Neuronal stem cell (in vitro differentiated cells): ENCODE measurements at regions not wholly inside any gene's neighbourhood (a gene's known extent, or its start where the extent isn't known, plus 50 kb on each side); places are given as distances from the start of the nearest gene placed in this dataset.

Experiments used
- DNase-seq: peaks from one replicate; pipeline ENCODE4 v3.0.0-alpha.2; 2013; ENCODE audit warnings: low spot score
- H2AFZ ChIP-seq: one replicate; pipeline ENCODE4 v1.6.1; 2013; ENCODE audit warnings: mild to moderate bottlenecking, low read length, inconsistent platforms
- H2AK5ac ChIP-seq: 2 replicates; pipeline ENCODE4 v1.6.1; 2013; ENCODE audit warnings: low read depth, mild to moderate bottlenecking, inconsistent platforms, low read length, moderate library complexity, mixed read lengths
- H2BK120ac ChIP-seq: 2 replicates; pipeline ENCODE4 v1.6.1; 2013; ENCODE audit warnings: low read depth, mild to moderate bottlenecking, inconsistent platforms, low read length, moderate library complexity, mixed read lengths
- H2BK12ac ChIP-seq: one replicate; pipeline ENCODE4 v1.6.1; 2013; ENCODE audit warnings: low read length, inconsistent platforms
- H2BK15ac ChIP-seq: 2 replicates; pipeline ENCODE4 v1.6.1; 2013; ENCODE audit warnings: mild to moderate bottlenecking, low read length, inconsistent platforms, mixed read lengths
- H2BK5ac ChIP-seq: one replicate; pipeline ENCODE4 v1.6.1; 2013; ENCODE audit warnings: inconsistent platforms, mild to moderate bottlenecking, low read length, moderate library complexity
- H3K14ac ChIP-seq: one replicate; pipeline ENCODE4 v1.6.1; 2013; ENCODE audit warnings: low read length, inconsistent platforms
- H3K18ac ChIP-seq: 2 replicates; pipeline ENCODE4 v1.6.1; 2013; ENCODE audit warnings: low read length, inconsistent platforms
- H3K23ac ChIP-seq: 2 replicates; pipeline ENCODE4 v1.6.1; 2013; ENCODE audit warnings: low read depth, mild to moderate bottlenecking, mixed read lengths, low read length, inconsistent platforms; ENCODE audit not compliant: poor library complexity
- H3K27ac ChIP-seq: replicated peaks from 3 replicates; pipeline ENCODE4 v1.5.1; 2013; ENCODE audit warnings: low read length, inconsistent platforms
- H3K27me3 ChIP-seq, 3 experiments: 2 replicates each; pipeline ENCODE4 v1.6.1; 2013; ENCODE audit warnings: low read length in 3 of 3, mild to moderate bottlenecking in 2 of 3, inconsistent platforms in 1 of 3, low read depth in 1 of 3, mixed read lengths in 1 of 3, moderate library complexity in 1 of 3; ENCODE audit not compliant: control insufficient read depth in 3 of 3, insufficient read depth in 3 of 3
- H3K36me3 ChIP-seq, 2 donors: replicated peaks in 1 of 2; 2 replicates each; pipeline ENCODE4 v1.6.1; 2013; ENCODE audit warnings: low read length in 2 of 2; ENCODE audit not compliant: control insufficient read depth in 2 of 2, insufficient read depth in 2 of 2
- H3K4ac ChIP-seq: 2 replicates; pipeline ENCODE4 v1.6.1; 2013; ENCODE audit warnings: inconsistent platforms, mild to moderate bottlenecking, low read length, moderate library complexity
- H3K4me1 ChIP-seq, 2 donors: 1 replicate in 1 of 2; 2 replicates in 1 of 2; pipeline ENCODE4 v1.6.1; 2013; ENCODE audit warnings: low read length in 2 of 2, low read depth in 1 of 2; ENCODE audit not compliant: control insufficient read depth in 2 of 2, insufficient read depth in 1 of 2
- H3K4me2 ChIP-seq: one replicate; pipeline ENCODE4 v1.6.1; 2013; ENCODE audit warnings: mild to moderate bottlenecking, low read length, inconsistent platforms; ENCODE audit not compliant: insufficient read depth, poor library complexity, severe bottlenecking
- H3K4me3 ChIP-seq, 2 donors: 2 replicates each; pipeline ENCODE4 v1.5.1; 2013; ENCODE audit warnings: low read length in 2 of 2, mild to moderate bottlenecking in 2 of 2, inconsistent platforms in 1 of 2, moderate library complexity in 1 of 2
- H3K79me1 ChIP-seq: one replicate; pipeline ENCODE4 v1.6.1; 2013; ENCODE audit warnings: low read depth, mild to moderate bottlenecking, inconsistent platforms, low read length, moderate library complexity
- H3K9ac ChIP-seq: one replicate; pipeline ENCODE4 v1.6.1; 2013; ENCODE audit warnings: mild to moderate bottlenecking, low read depth, low read length, inconsistent platforms; ENCODE audit not compliant: poor library complexity
- H3K9me3 ChIP-seq, 2 donors: replicated peaks in 1 of 2; 2 replicates each; pipeline versions ENCODE3 to v1.6.1; 2013; ENCODE audit warnings: low read length in 2 of 2, mild to moderate bottlenecking in 2 of 2, inconsistent platforms in 1 of 2, low read depth in 1 of 2, mixed read lengths in 1 of 2, moderate library complexity in 1 of 2; ENCODE audit not compliant: control insufficient read depth in 2 of 2, insufficient read depth in 1 of 2
- H4K8ac ChIP-seq: one replicate; pipeline ENCODE4 v1.6.1; 2013; ENCODE audit warnings: low read depth, mild to moderate bottlenecking, inconsistent platforms, low read length, moderate library complexity
- H4K91ac ChIP-seq: one replicate; pipeline ENCODE4 v1.6.1; 2013; ENCODE audit warnings: low read length, low read depth, mild to moderate bottlenecking, inconsistent platforms; ENCODE audit not compliant: poor library complexity
- WGBS, 2 donors: extraction: QIAGEN DNeasy Blood & Tissue Kit; methylation state at CpG; one replicate each; pipeline ENCODE4 v1.1.7; 2013; ENCODE audit warnings: missing lambda C conversion rate in 2 of 2, mixed read lengths in 1 of 2; ENCODE audit not compliant: insufficient read length in 2 of 2, insufficient replicate concordance in 1 of 2; ENCODE audit errors: extremely low coverage in 2 of 2; 5-methylcytosine and 5-hydroxymethylcytosine counted together

DNA sequence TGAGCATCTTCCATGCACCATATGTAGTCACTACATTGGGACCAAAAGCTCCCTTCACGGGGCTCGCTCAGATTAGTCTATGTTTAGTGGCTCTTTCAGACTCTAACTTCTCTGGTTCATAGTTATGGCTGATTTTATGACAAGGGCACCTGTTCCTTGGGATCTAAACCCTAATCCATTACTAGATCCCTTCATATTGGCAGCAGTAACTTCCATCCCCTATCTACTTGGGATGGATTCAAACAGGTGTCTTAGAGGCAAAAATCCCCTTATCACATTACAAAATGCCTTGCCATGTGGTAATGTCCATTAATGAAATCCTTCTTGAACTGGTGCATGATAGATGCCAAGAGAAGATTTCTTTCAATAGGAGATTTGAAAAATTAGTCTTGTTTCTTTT is 96.7 kb upstream of the TP63 start:
- H3K27me3 ChIP-seq: no peaks in the 10 kb centered on the region
- H3K9me3 ChIP-seq: no peaks in the 10 kb centered on the region
- H3K23ac ChIP-seq: no peak overlapping the region
- no peak overlapping the region for H4K8ac ChIP-seq
- WGBS, 2 donors: no CpG with 5 or more reads among the region's 2 CpGs
- no peak overlapping the region for H3K18ac ChIP-seq
- H3K4ac ChIP-seq: no peak overlapping the region
- H3K4me1 ChIP-seq: no peaks in the 10 kb centered on the region
- no peak overlapping the region for H3K4me2 ChIP-seq
- H3K79me1 ChIP-seq: no peaks in the 10 kb centered on the region
- no peak overlapping the region for H2BK12ac ChIP-seq
- H2BK120ac ChIP-seq: no peak overlapping the region
- H3K9ac ChIP-seq: no peak overlapping the region
- no peaks in the 10 kb centered on the region for H3K36me3 ChIP-seq
- H2BK15ac ChIP-seq: no peak overlapping the region
- no peak for DNase-seq
- no peak overlapping the region for H2AK5ac ChIP-seq
- no peak overlapping the region for H3K4me3 ChIP-seq
- H2BK5ac ChIP-seq: no peak overlapping the region
- no peak overlapping the region for H3K14ac ChIP-seq
- H2AFZ ChIP-seq: no peak overlapping the region
- H3K27ac ChIP-seq: no peak overlapping the region
- no peak overlapping the region for H4K91ac ChIP-seq

- H3K9ac ChIP-seq: no peak overlapping the region
- no peak overlapping the region for H2AFZ ChIP-seq
- no peaks in the 10 kb centered on the region for H3K9me3 ChIP-seq
- no peak overlapping the region for H2BK120ac ChIP-seq
- no peak overlapping the region for H4K91ac ChIP-seq
- no peak overlapping the region for H3K14ac ChIP-seq
- H3K4ac ChIP-seq: no peak overlapping the region
- no peaks in the 10 kb centered on the region for H3K36me3 ChIP-seq
- H2AK5ac ChIP-seq: no peak overlapping the region
- no CpG with 5 or more reads among the region's 1 CpG for WGBS, 2 donors
- H2BK15ac ChIP-seq: no peak overlapping the region
- no peak overlapping the region for H3K23ac ChIP-seq
- H2BK12ac ChIP-seq: no peak overlapping the region
- no peak overlapping the region for H2BK5ac ChIP-seq
- no peaks in the 10 kb centered on the region for H3K79me1 ChIP-seq
- H3K4me3 ChIP-seq: no peak overlapping the region
- no peak overlapping the region for H3K18ac ChIP-seq
- no peaks in the 10 kb centered on the region for H3K4me1 ChIP-seq
- no peak overlapping the region for H3K27ac ChIP-seq
- H3K27me3 ChIP-seq: no peaks in the 10 kb centered on the region
- H4K8ac ChIP-seq: no peak overlapping the region
- no peak for DNase-seq
- H3K4me2 ChIP-seq: no peak overlapping the region
Measured at GRCh38 chr3:189537135-189537534, 94.1 kb upstream of the TP63 start.

DNA sequence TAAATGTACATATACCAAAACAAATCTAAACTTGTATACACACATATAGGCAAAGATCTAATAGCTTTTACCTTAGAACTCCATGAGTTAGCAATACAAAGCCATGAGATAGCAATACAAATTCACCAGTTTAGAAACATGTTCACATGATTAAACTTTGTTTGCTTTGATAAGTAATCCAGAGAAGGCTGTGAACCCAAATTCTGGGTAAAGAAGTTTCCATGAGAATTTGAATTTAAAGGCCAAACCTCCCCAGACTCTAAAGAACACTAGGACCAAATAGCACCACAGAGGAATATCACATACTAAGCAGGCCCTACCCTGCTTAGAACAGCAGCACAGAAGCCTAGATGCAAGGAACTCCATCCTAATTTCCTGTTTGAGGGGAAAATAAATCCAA is 83.7 kb upstream of the TP63 start:
- no peak overlapping the region for H2AFZ ChIP-seq
- no peak overlapping the region for H3K9ac ChIP-seq
- H2BK15ac ChIP-seq: no peak overlapping the region
- H2BK12ac ChIP-seq: no peak overlapping the region
- H3K14ac ChIP-seq: no peak overlapping the region
- no peak overlapping the region for H3K4me3 ChIP-seq
- no peaks in the 10 kb centered on the region for H3K4me1 ChIP-seq
- no peak overlapping the region for H3K23ac ChIP-seq
- H3K9me3 ChIP-seq: no peaks in the 10 kb centered on the region
- no peak overlapping the region for H4K8ac ChIP-seq
- DNase-seq: no peak
- no peak overlapping the region for H3K4me2 ChIP-seq
- H2BK5ac ChIP-seq: no peak overlapping the region
- H3K36me3 ChIP-seq: no peaks in the 10 kb centered on the region
- H3K27ac ChIP-seq: no peak overlapping the region
- no peak overlapping the region for H3K18ac ChIP-seq
- no peaks in the 10 kb centered on the region for H3K27me3 ChIP-seq
- no peaks in the 10 kb centered on the region for H3K79me1 ChIP-seq
- H2BK120ac ChIP-seq: no peak overlapping the region
- H2AK5ac ChIP-seq: no peak overlapping the region
- H4K91ac ChIP-seq: no peak overlapping the region
- no peak overlapping the region for H3K4ac ChIP-seq

DNA sequence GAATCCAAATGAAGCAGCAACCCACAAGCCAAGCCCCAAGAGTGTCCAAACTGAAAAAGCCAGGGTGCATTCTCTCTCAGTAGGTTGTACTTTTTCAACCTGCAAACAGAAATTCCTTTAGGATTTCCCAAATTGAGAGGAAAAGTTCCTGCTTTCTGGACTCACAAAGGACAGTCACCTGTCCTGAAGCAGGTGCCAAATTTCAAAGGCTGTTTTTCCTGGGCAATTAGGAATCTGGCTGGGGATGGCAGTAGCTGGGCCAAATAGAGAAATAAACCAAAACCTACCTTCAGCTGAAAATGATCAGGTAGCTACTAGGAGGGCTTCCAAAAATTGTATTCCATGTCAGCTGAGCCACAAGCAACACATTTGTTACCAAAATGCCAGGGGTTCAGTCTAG is 83.1 kb upstream of the TP63 start:
- Histone ChIP-seq H3K9ac (no peak overlapping the region), H3K9me3 (no peaks in the 10 kb centered on the region), H3K4me3 (no peak overlapping the region), H2AFZ (no peak overlapping the region), H2BK12ac (no peak overlapping the region), H3K36me3 (no peaks in the 10 kb centered on the region), H4K8ac (no peak overlapping the region), H3K18ac (no peak overlapping the region), H3K27ac (no peak overlapping the region), H3K4me1 (no peaks in the 10 kb centered on the region), H3K27me3 (no peaks in the 10 kb centered on the region), H3K23ac (no peak overlapping the region), H2BK15ac (no peak overlapping the region), H2AK5ac (no peak overlapping the region), H2BK5ac (no peak overlapping the region), H3K14ac (no peak overlapping the region), H4K91ac (no peak overlapping the region), H2BK120ac (no peak overlapping the region), H3K79me1 (no peaks in the 10 kb centered on the region), H3K4ac (no peak overlapping the region), H3K4me2 (no peak overlapping the region)
- DNase-seq: no peak
